ENCODE measurements at regions not wholly inside any gene's neighbourhood (a gene's known extent, or its start where the extent isn't known, plus 50 kb on each side); places are given as distances from the start of the nearest gene placed in this dataset.

DNA sequence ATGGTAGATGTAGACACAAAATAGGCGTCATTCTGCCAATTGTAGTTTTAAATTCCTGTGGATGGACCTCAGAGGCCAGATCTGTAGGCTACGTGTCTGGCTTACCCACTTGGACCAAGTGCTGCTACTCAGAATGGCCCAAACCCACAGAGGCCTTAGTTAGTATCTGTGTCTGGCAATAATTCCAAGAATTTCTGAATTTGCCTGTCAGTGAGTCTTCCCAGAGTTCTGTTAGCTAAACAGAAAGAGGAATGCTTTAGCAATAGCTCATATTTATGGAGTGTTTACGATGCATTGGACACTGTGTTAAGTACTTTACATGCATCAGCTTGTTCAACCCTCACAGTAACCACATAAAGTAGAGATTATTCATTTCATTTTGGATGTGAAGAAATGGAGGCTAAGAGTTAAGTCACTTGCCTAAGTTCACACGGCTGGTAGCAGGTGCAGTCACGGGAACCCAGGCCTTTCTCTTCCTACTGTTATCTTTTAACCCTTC lies 231.8 kb downstream of the PTEN start:
- Histone ChIP-seq H3F3A (ENCODE audit: low read depth) (no peaks in the 10 kb centered on the region), H2AFZ (replicated peaks) (no peak overlapping the region), H3K27me3 (no peaks in the 10 kb centered on the region), H3K9me3 (ENCODE audit: low read depth) (no peaks in the 10 kb centered on the region), H3K36me3 (no peaks in the 10 kb centered on the region), H3K4me1 (no peaks in the 10 kb centered on the region), H4K20me1 (ENCODE audit: low read depth) (no peaks in the 10 kb centered on the region), H3K9ac (no peak overlapping the region), H3K27ac (no peak overlapping the region), H3K79me2 (ENCODE audit: low read depth) (no peaks in the 10 kb centered on the region), H3K4me3 (no peak overlapping the region), H3K4me2 (no peak overlapping the region)
- H3K27ac Mint-ChIP-seq, result no peak overlapping the region
- H3K4me1 Mint-ChIP-seq, result no peaks in the 10 kb centered on the region
- no peaks in the 10 kb centered on the region for H3K9me3 Mint-ChIP-seq
- TF ChIP-seq EZH2phosphoT487 (IDR thresholded peaks at IDR 0.05), result no peak
- no peak for TF ChIP-seq EZH2 (IDR thresholded peaks at IDR 0.05)
- TF ChIP-seq, protein P1, sequence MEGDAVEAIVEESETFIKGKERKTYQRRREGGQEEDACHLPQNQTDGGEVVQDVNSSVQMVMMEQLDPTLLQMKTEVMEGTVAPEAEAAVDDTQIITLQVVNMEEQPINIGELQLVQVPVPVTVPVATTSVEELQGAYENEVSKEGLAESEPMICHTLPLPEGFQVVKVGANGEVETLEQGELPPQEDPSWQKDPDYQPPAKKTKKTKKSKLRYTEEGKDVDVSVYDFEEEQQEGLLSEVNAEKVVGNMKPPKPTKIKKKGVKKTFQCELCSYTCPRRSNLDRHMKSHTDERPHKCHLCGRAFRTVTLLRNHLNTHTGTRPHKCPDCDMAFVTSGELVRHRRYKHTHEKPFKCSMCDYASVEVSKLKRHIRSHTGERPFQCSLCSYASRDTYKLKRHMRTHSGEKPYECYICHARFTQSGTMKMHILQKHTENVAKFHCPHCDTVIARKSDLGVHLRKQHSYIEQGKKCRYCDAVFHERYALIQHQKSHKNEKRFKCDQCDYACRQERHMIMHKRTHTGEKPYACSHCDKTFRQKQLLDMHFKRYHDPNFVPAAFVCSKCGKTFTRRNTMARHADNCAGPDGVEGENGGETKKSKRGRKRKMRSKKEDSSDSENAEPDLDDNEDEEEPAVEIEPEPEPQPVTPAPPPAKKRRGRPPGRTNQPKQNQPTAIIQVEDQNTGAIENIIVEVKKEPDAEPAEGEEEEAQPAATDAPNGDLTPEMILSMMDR (IDR thresholded peaks at IDR 0.05), result no peak
- H3K27me3 Mint-ChIP-seq (ENCODE audit: insufficient read depth, low read depth), result peaks cover 2% of the 10 kb centered on the region
- H3K36me3 Mint-ChIP-seq, result no peaks in the 10 kb centered on the region
- no peak overlapping the region for H3K4me3 Mint-ChIP-seq
- DNase-seq (ENCODE audit: low spot score), result no peak

DNA sequence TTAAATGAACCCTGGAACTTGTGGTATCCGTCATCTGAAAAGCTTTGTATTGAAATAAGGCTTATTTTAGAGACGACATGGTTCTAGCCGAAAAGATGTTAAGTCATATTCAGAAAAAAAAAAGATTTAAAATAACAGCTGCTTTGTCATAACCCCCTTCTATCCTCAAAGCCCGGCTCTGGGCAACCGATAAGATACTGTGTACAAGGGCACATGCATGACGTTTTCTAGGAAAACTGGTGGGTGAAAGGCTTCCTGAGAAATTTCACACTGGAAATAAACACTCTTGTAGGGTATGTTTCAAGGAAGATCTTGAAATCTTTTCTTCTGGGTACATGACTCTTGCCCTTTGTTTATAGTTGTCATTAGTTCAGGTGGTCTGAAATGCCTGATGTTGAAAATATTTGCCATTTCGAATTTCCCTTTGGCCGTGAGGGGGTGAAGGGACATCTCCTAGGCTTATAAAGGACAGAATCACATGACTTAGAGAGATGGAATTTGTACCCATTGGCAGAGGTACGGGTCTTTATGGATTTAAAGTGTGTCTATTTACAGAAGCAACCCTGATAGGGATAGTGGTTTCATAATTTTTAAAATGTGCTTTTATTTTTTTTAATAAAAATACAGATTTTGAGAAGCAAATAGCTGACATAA lies 232.5 kb downstream of the PTEN start:
- Mint-ChIP-seq H3K27ac (no peak overlapping the region), H3K4me1 (no peaks in the 10 kb centered on the region), H3K4me3 (no peak overlapping the region), H3K27me3 (ENCODE audit: insufficient read depth, low read depth) (peaks cover 2% of the 10 kb centered on the region), H3K9me3 (no peaks in the 10 kb centered on the region), H3K36me3 (no peaks in the 10 kb centered on the region)
- H3K9me3 ChIP-seq (ENCODE audit: low read depth), result no peaks in the 10 kb centered on the region
- DNase-seq (ENCODE audit: low spot score), result no peak
- H3K36me3 ChIP-seq, result no peaks in the 10 kb centered on the region
- H4K20me1 ChIP-seq (ENCODE audit: low read depth), result no peaks in the 10 kb centered on the region
- no peaks in the 10 kb centered on the region for H3K4me1 ChIP-seq
- H3F3A ChIP-seq (ENCODE audit: low read depth), result no peaks in the 10 kb centered on the region
- no peak overlapping the region for H3K9ac ChIP-seq
- H3K4me2 ChIP-seq, result no peak overlapping the region
- H3K79me2 ChIP-seq (ENCODE audit: low read depth), result no peaks in the 10 kb centered on the region
- H3K27ac ChIP-seq, result no peak overlapping the region
- H3K4me3 ChIP-seq, result no peak overlapping the region
- H2AFZ ChIP-seq (replicated peaks), result no peak overlapping the region
- TF ChIP-seq EZH2 (IDR thresholded peaks at IDR 0.05) (no peak), EZH2phosphoT487 (IDR thresholded peaks at IDR 0.05) (no peak)
- TF ChIP-seq, protein P1 (IDR thresholded peaks at IDR 0.05), result no peak
- no peaks in the 10 kb centered on the region for H3K27me3 ChIP-seq

DNA sequence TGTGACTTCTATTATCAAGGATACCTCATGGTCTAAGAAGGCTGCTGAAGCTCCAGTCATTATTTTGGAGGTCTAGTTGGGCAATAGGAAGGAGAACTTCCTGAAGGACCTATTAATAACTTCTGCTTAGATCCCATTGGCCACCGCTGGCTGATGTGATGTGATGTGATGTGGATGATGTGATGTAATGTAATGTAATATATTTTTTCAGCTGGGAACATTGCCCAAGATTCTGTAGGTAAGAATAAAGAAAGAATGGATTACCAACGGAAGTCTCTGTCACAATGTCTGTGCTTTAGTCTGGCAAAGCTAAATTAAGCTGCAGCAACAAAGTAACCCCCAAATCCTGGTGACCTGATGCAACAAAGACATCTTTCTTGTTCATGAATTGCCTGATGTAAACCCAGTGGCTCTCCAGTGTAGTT lies 233.7 kb downstream of the PTEN start:
- no peak overlapping the region for H3K4me3 Mint-ChIP-seq
- H3K9me3 Mint-ChIP-seq, result no peaks in the 10 kb centered on the region
- Histone ChIP-seq H3K27me3 (no peaks in the 10 kb centered on the region), H3K36me3 (no peaks in the 10 kb centered on the region), H2AFZ (replicated peaks) (no peak overlapping the region), H3K9me3 (ENCODE audit: low read depth) (no peaks in the 10 kb centered on the region), H3K79me2 (ENCODE audit: low read depth) (no peaks in the 10 kb centered on the region), H3K4me1 (no peaks in the 10 kb centered on the region), H3F3A (ENCODE audit: low read depth) (no peaks in the 10 kb centered on the region), H3K9ac (no peak overlapping the region), H4K20me1 (ENCODE audit: low read depth) (no peaks in the 10 kb centered on the region), H3K4me2 (no peak overlapping the region), H3K4me3 (no peak overlapping the region), H3K27ac (no peak overlapping the region)
- H3K4me1 Mint-ChIP-seq, result no peaks in the 10 kb centered on the region
- no peaks in the 10 kb centered on the region for H3K36me3 Mint-ChIP-seq
- TF ChIP-seq, protein P1 (IDR thresholded peaks at IDR 0.05), result no peak
- TF ChIP-seq EZH2phosphoT487 (IDR thresholded peaks at IDR 0.05) (no peak), EZH2 (IDR thresholded peaks at IDR 0.05) (no peak)
- H3K27me3 Mint-ChIP-seq (ENCODE audit: insufficient read depth, low read depth), result peaks cover 2% of the 10 kb centered on the region
- no peak overlapping the region for H3K27ac Mint-ChIP-seq
- DNase-seq (ENCODE audit: low spot score), result no peak

Data from neural progenitor cell (in vitro differentiated cells).